ENCODE measurements at regions not wholly inside any gene's neighbourhood (a gene's known extent, or its start where the extent isn't known, plus 50 kb on each side); places are given as distances from the start of the nearest gene placed in this dataset.

DNA sequence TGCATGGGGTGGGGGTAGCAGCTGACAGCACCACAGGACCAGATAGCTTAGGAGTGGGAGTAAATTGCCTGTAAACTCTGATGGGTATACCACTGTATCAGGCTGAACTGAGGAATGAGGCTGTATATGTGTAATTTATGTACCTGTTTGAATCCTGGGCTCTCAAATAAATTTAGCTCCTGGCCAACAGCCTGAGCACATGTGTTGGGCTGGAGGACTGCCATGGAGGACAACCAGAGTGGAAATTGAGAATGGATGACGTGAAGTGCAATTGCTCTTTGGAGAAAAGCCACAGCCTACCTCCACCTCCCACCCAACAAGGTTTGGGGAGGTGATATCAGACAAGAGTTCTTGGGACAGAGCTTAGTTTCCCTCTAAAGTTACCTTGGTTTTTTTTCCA lies 328.6 kb upstream of the PROK2 start:
- DNase-seq (ENCODE audit: insufficient read length, low spot score) (no peak), FAIRE-seq (no peak)

DNA sequence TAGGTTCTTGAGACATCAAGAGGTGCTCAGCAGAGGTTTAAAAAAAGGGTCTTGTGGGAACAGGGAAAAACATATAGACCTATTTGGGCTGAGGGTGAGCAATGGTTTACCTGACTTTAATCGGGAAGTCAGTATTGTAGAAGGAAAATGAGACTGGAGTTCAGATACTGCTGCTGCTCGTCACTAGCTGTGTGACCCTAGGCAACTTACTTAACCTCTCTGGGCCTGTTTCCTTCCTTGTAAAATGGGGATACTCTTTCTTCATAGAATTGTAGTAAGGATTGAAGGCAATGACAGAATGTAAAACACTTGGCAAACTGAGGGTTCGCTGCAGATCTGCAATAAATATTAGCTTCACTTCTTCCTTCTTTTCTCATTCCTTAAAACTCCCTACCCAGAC lies 327.5 kb upstream of the PROK2 start:
- DNase-seq (ENCODE audit: insufficient read length, low spot score) (no peak), FAIRE-seq (no peak)
- no peak for TF ChIP-seq POLR2A (IDR thresholded peaks at IDR 0.05; ENCODE audit: low read depth, low read length)

More for the DNA sequence above, 328.6 kb upstream of the PROK2 start:
- TF ChIP-seq POLR2A (IDR thresholded peaks at IDR 0.05; ENCODE audit: low read depth, low read length) = no peak

DNA sequence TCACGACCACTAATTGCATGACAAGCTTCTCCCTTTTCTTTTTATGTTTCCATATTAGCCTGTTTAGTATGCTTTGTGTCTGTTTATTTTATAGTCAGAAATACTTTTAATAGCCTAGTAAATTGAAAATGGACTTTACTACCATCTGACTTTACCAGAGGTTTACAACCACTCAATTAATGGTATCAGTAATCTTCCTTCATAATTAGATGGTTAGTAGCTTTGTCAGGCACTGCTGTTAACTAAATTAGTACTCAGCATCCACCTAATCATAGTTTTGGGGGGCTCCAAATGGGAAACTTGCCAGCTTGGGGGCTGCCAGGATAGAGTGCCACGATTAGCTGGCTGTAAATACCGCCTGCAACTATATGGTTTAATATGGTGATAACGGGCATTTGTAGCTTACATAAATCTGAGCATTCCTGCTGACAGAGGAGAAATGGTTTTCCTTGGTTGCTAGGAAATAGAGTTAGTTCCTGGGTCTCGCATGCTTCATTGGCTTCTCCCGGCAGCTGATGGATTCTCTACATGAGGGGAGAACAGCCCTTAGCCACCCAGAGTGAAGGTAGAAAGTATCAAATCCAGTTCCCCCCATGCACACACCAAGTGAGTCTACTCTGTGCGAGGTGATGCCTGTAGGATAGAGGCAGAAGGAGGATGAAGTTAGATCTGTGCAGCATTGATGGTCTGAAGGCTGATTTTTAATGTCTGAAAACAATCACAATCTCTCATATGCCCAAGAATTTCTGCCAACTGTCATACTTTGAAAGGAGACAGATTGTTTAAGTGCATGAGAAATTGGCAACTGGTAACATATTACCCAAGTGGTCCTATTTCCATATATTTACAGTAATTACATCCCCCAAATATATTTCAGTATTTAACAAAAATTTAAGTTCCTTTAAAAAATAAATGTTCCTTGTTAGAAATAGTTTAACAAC lies 326.6 kb upstream of the PROK2 start:
- TF ChIP-seq POLR2A (IDR thresholded peaks at IDR 0.05; ENCODE audit: low read depth, low read length) = no peak
- DNase-seq (ENCODE audit: insufficient read length, low spot score) (no peak), FAIRE-seq (no peak)

DNA sequence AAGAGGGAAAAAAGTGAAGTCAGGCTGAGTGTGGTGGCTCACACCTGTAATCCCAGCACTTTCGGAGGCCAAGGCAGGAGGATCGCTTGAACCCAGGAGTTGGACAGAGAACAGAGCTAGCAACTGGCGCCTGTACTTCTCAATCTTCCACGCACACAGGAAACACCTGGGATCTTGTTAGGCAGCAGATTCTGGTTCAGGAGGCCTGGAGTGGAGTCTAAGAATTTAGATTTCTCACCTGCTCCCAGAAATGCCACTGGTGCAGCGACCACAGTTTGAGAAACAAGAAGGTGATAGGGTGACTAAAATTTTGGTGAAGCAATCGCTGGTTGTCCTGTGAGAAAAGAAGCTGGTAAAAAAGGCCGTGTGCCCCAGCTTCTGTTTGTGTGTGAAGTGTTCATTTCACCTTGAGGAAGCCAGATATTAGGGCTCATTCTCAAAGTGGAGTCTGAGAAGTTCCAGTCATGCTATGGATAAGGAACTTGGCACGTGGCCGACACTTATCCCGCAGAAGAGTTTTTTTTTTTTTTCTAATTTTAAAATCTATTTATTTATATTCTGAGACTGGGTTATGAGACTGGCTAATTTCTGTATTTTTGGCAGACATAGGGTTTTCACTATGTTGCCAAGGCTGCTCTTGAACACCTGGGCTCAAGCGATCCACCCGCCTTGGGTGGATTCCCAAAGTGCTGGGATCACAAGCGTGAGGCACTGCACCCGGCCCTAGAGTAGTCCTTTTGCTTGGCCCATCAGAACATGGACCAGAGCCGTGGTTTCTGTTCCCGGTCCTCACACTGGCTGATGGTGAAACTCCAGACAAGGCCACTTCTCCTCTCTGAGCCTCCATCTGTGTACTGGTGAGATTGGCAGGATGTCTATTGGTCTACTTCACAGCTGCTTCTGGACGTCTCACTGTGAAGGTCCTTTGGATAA lies 324.6 kb upstream of the PROK2 start:
- TF ChIP-seq POLR2A (IDR thresholded peaks at IDR 0.05; ENCODE audit: low read depth, low read length) = no peak
- no peak for DNase-seq (ENCODE audit: insufficient read length, low spot score)
- FAIRE-seq = no peak

DNA sequence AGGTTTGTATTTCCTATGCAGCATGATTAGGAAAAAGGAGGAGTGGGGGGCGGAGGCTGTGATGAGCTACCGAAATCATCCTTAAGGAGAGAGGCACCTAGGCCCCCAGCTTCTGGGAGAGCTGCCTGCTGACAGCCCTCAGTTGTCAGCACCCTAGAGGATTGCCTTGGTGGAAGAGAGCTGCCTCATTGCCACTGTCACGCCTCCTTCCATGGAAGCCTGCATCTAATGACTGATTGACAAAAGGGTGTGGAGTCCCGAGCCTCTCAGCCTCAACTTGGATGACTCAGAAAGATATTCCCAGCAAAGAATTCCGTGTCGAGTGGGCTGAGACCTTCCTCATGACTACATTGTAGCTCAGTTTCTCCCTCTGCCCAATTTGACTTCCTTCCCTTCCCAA lies 320.4 kb upstream of the PROK2 start:
- no peak for TF ChIP-seq POLR2A (IDR thresholded peaks at IDR 0.05; ENCODE audit: low read depth, low read length)
- no peak for FAIRE-seq
- no peak for DNase-seq (ENCODE audit: insufficient read length, low spot score)

DNA sequence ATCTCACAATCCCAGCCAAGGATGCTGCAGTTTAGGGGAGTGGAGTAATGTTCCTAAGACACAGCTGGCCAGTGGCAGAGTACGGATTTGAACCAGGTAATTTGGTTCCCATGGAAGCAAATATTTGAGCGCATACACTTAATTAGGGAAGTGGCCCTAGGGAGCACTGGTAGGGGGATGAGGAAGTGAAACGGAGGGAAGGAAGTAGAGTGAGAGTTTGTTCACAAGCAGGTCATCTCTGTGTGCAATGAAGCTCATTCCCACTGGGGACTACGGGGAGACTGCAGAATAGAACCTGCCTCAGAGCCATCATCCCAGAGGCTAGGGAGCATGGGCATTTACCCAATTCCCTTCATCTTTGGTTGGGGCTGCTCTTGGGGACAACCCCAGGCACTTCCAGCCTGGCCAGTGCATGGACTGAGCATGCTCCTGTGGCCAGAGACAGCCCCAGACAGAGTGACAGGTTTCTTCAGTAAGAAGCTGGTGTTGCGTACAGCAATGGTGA lies 317.2 kb upstream of the PROK2 start:
- FAIRE-seq (no peak), DNase-seq (ENCODE audit: insufficient read length, low spot score) (no peak)
- no peak for TF ChIP-seq POLR2A (IDR thresholded peaks at IDR 0.05; ENCODE audit: low read depth, low read length)

DNA sequence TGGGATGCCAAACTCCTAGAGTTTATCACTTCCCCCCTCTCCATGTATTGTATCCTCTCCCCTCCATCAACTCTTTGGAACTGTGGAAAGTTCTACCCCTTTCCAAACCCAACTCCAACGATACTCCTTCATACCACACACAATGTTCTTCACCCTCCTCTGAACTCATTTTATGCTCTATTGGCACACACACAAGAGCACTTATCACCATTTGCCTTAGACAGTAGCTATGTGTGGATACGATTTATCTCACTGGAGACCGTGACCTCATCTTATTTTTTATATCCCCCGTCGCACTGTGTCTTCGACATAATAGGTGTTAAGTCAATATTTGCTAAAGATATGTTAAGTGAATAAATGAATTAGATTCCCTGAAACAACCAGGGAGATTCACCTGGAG lies 316.5 kb upstream of the PROK2 start:
- DNase-seq (ENCODE audit: insufficient read length, low spot score) (no peak), FAIRE-seq (no peak)
- TF ChIP-seq POLR2A (IDR thresholded peaks at IDR 0.05; ENCODE audit: low read depth, low read length) = no peak

DNA sequence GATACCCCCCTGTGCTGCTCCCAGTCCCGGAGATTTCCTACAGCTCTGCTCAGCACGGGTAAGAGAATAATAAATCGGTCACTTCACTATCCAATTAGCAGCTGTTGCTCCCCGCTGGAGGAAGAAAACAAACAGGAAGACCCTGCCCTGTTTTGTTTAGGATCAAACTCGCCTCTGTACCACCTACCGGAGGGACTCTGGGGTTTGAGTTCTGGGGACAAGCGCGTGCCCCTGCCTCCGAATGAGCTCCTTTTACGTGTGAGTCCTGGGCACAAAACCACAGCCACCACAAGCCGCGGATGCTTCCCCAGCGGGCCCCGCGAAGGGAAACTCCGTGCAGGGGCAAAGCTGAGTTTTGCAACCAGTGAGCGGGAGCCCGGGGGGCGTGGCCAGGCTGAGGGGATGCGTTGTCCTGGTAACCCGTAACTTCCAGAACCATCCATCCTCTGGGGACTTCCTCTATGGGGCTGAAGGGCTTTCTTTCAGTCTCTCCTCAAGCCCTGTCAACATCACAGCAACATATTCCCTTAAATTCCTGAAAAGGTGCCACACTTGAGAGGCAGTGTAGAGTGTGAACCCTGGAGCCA lies 315.7 kb upstream of the PROK2 start:
- DNase-seq (ENCODE audit: insufficient read length, low spot score) = peak; percentile 31
- FAIRE-seq = no peak
- no peak for TF ChIP-seq POLR2A (IDR thresholded peaks at IDR 0.05; ENCODE audit: low read depth, low read length)

DNA sequence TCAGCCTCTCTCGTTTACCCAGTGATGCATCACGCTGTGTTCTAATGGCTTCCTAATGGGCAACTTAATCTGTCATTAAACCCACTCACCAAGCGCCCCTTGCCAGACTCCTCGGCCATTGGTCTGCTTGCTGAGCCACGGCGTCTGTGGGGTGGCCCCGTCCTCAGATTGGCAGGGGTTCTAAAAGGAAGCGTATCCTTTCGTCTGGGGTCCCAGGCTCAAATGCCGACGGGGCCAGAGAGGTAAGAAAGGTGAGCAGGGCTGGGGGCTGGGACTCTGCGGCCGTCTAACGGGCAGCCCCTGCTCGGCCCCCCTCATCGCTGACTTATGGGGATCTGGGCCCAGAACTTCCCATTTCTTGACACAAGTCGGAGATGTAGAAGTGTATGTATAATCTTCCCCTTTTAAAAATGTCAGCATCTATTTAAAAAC lies 315.1 kb upstream of the PROK2 start:
- DNase-seq (ENCODE audit: insufficient read length, low spot score) (no peak), FAIRE-seq (no peak)
- TF ChIP-seq POLR2A (IDR thresholded peaks at IDR 0.05; ENCODE audit: low read depth, low read length) = no peak

DNA sequence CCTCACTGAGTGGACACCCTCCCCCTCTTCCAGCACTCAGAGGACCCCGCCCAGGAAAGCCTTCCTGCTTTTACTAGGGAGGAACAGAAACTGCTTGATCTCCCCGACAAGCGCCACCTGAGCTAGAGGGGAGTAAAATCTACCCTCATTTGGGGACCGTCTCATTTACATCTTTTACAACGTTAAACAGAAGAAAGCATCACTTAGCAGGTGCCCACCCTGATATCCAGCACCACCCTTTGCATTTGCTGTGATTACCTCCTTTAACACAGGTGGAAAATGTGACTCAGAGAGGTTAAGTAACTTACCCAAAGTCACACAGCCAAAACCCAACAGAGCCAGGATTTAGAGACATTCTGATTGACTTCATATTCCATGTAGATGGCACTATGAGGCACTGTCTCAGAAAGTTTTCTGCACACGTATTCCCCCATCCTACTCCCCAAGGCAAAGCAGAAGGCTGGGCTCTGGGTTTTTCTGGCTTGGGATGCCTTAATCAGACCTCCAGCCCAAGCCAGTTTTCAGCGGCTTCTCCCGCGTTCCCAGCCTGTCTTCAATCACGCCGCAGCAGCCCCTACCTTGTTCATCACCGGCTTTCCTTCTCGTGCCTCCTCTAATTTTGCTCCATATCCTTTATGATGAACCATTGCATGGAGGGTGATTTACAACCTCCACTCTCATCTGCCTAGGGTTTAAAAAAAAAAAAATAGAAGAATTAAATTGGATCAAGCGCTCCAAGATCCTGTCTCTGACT lies 314.6 kb upstream of the PROK2 start:
- no peak for DNase-seq (ENCODE audit: insufficient read length, low spot score)
- FAIRE-seq = no peak

DNA sequence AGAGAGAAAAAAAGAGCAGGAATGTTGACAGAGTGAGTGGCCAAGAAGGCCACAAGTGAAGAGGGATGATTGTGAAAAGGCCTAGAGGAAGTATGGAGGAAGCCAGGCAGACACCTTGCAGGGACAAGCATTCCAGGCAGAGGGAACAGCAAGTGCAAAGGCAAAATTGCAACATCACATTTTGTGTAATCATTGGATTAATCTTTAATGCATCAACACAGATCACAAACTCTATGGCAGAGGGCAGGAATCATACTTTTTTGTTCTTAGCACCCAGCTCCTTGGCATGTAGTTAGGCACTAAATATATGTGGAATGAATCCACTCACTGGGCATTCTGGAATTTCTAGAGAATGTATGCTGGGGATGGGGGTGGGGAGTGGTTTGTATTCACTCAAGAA lies 312.1 kb upstream of the PROK2 start:
- TF ChIP-seq POLR2A (IDR thresholded peaks at IDR 0.05; ENCODE audit: low read depth, low read length) = no peak
- DNase-seq (ENCODE audit: insufficient read length, low spot score) (no peak), FAIRE-seq (no peak)

More for the DNA sequence above, 314.6 kb upstream of the PROK2 start:
- no peak for TF ChIP-seq POLR2A (IDR thresholded peaks at IDR 0.05; ENCODE audit: low read depth, low read length)

DNA sequence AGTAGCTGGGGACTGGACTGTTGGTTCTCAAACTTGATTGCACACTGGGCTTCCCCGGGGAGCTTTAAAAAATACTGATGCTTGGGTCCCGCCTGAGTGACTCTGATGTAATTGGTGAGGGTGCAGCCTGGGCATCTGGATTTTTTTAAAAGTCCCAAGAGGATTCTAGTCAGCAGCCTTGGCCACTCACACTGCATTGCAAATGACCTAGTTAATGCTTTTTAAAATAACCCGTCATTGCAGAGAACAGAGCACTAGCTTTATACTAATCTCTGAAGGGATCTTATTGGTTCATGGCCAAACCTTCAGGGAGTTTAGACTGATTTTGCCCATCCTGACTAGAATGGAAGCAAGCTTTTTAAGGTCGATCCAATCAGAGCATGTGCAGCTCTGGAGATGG lies 310.6 kb upstream of the PROK2 start:
- DNase-seq (ENCODE audit: insufficient read length, low spot score) = no peak
- TF ChIP-seq POLR2A (IDR thresholded peaks at IDR 0.05; ENCODE audit: low read depth, low read length) = no peak
- FAIRE-seq = no peak

DNA sequence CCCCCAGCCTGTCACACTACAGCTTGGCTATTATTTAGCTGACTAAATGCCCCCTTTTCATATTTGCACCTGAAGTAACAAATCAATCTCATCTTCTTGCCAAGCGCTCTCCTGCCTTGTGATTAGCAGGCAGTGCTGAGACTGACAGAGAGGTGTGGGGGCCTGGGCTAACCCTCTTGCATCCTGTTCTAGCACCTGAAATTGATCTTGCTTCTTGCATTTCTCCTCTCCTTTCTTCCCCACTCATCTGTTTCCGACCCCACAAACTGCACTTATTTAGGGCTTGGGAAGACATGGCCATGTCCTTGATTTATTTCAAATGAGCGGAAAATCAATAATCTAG lies 309.0 kb upstream of the PROK2 start:
- no peak for TF ChIP-seq POLR2A (IDR thresholded peaks at IDR 0.05; ENCODE audit: low read depth, low read length)
- DNase-seq (ENCODE audit: insufficient read length, low spot score) (no peak), FAIRE-seq (no peak)

All from H54 (cell line).